ENCODE measurements at regions not wholly inside any gene's neighbourhood (a gene's known extent, or its start where the extent isn't known, plus 50 kb on each side); places are given as distances from the start of the nearest gene placed in this dataset.

DNA sequence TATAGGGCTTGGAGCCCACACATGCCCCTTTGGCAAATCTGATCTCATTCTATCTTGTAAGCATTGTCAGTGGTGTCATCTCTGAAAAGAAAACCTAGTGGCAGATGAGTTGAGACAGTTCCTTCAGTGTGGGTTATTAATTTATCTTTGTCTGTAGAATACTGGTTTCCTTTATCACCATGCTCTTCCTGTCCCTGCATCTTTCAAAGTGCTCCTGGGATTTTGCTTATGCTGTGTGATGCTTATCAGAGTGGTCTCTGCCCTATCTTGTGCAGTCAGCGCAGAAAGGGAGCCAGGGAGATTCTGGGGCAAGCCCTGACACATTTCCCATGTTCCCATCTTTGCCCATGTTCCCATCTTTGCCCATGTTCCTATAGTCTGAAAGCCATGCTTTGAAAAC is 402.9 kb downstream of the RWDD3 start:
- H3K9me3 ChIP-seq: no peaks in the 10 kb centered on the region
- TF ChIP-seq POLR2A (IDR thresholded peaks at IDR 0.05) (no peak), CTCF (IDR thresholded peaks at IDR 0.05 in 4 of 5, conservative IDR thresholded peaks at IDR 0.05 in 1 of 5) (no peak)
- H3K27ac ChIP-seq: no peak overlapping the region
- DNase-seq: no peak
- no peak overlapping the region for H3K4me3 ChIP-seq
- intact Hi-C loops (cut with DNase I; ENCODE audit: low total_unique reads): no loop called here
- H3K36me3 ChIP-seq: no peaks in the 10 kb centered on the region
- no peak for ATAC-seq
- in situ Hi-C loops (cut with MboI; ENCODE audit: low sequenced_read_pairs in 4 of 4): no loop called here
- H3K4me1 ChIP-seq: no peaks in the 10 kb centered on the region
- H3K27me3 ChIP-seq: no peaks in the 10 kb centered on the region

DNA sequence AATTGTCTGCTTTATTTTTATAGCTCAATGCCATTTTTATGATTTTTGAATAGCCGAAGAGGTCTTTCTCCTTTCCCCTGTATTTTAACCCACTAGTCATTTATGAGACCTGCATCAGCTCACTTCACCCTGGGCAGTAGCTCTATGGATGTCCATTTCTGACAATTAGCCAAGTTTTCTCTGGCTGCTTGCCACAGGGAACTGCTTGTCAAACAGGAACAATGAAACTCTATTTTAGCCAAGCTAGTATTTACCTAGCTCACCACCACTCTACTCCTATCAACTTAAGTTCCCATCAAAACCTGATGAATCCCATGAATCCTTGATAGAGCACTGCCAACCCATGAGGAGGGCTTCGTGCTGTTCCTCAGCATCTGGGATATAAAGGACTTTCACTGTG is 406.7 kb downstream of the RWDD3 start:
- DNase-seq (no peak), ATAC-seq (no peak)
- intact Hi-C loops (cut with DNase I; ENCODE audit: low total_unique reads): loop anchor here (10.0 kb wide), 1 partner anchor 644 kb away; no protein-coding TSS in a partner anchor

DNA sequence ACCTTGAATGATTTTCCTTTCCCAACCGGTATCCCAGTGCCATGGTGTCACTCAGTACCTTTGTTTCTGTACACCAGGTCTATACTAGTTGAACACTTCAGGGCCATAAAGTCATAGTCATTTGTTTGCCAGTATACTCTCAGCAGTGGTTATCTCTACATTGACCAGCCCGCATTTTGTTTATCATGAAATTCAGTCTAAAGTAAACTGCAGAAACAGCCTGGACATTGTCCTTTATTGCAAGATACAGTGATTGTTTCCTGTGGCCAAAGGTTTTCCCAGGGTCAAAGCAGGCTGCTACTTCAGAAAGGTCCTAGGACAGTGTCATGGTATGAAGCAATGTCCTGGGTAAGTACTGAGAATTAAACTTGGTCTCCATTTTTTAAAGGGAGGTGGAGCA is 407.4 kb downstream of the RWDD3 start:
- Histone ChIP-seq H3K4me3 (no peak overlapping the region), H3K27ac (no peak overlapping the region), H3K4me1 (no peaks in the 10 kb centered on the region), H3K27me3 (no peaks in the 10 kb centered on the region), H3K9me3 (no peaks in the 10 kb centered on the region), H3K36me3 (no peaks in the 10 kb centered on the region)
- ATAC-seq: no peak
- TF ChIP-seq POLR2A (IDR thresholded peaks at IDR 0.05): no peak
- TF ChIP-seq CTCF (IDR thresholded peaks at IDR 0.05 in 4 of 5, conservative IDR thresholded peaks at IDR 0.05 in 1 of 5): no peak
- no peak for DNase-seq
- in situ Hi-C loops (cut with MboI; ENCODE audit: low sequenced_read_pairs in 4 of 4) (no loop called here), intact Hi-C loops (cut with DNase I; ENCODE audit: low total_unique reads) (loop anchor here (10.0 kb wide), 1 partner anchor 643 kb away; no protein-coding TSS in a partner anchor)

More for the DNA sequence above, 406.7 kb downstream of the RWDD3 start:
- TF ChIP-seq CTCF (IDR thresholded peaks at IDR 0.05 in 4 of 5, conservative IDR thresholded peaks at IDR 0.05 in 1 of 5) (no peak), POLR2A (IDR thresholded peaks at IDR 0.05) (no peak)
- no peaks in the 10 kb centered on the region for H3K27me3 ChIP-seq
- H3K4me1 ChIP-seq: no peaks in the 10 kb centered on the region
- no peaks in the 10 kb centered on the region for H3K36me3 ChIP-seq
- H3K27ac ChIP-seq: no peak overlapping the region
- H3K9me3 ChIP-seq: no peaks in the 10 kb centered on the region
- no peak overlapping the region for H3K4me3 ChIP-seq
- in situ Hi-C loops (cut with MboI; ENCODE audit: low sequenced_read_pairs in 4 of 4): no loop called here

DNA sequence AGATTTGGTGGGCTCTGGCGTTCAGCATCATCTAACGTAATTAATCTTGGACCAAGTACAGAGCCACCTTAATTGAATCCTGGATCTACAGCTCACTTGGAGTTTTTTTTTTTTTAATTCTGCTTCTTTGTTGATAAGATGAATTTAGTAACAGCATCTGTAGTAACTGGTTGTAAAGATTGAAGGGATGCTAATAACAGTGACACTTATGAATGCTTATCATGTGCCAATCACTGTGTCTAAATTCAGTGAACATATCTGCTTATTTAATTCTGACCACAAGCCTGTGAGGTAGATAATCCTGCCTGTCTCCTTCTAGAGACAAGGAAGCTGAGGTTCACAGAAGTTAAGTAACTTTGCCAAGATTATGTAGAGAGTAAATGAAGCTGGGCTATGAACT is 408.0 kb downstream of the RWDD3 start:
- intact Hi-C loops (cut with DNase I; ENCODE audit: low total_unique reads): loop anchor here (10.0 kb wide), 1 partner anchor 643 kb away; no protein-coding TSS in a partner anchor
- no peak for ATAC-seq

More for the DNA sequence above, 408.0 kb downstream of the RWDD3 start:
- Histone ChIP-seq H3K27ac (no peak overlapping the region), H3K4me3 (no peak overlapping the region), H3K4me1 (no peaks in the 10 kb centered on the region), H3K36me3 (no peaks in the 10 kb centered on the region), H3K9me3 (no peaks in the 10 kb centered on the region), H3K27me3 (no peaks in the 10 kb centered on the region)
- DNase-seq: no peak
- in situ Hi-C loops (cut with MboI; ENCODE audit: low sequenced_read_pairs in 4 of 4): no loop called here
- TF ChIP-seq CTCF (IDR thresholded peaks at IDR 0.05 in 4 of 5, conservative IDR thresholded peaks at IDR 0.05 in 1 of 5) (no peak), POLR2A (IDR thresholded peaks at IDR 0.05) (no peak)

Measured in gastrocnemius medialis (tissue), 4 donors.